ENCODE measurements at regions not wholly inside any gene's neighbourhood (a gene's known extent, or its start where the extent isn't known, plus 50 kb on each side); places are given as distances from the start of the nearest gene placed in this dataset.

DNA sequence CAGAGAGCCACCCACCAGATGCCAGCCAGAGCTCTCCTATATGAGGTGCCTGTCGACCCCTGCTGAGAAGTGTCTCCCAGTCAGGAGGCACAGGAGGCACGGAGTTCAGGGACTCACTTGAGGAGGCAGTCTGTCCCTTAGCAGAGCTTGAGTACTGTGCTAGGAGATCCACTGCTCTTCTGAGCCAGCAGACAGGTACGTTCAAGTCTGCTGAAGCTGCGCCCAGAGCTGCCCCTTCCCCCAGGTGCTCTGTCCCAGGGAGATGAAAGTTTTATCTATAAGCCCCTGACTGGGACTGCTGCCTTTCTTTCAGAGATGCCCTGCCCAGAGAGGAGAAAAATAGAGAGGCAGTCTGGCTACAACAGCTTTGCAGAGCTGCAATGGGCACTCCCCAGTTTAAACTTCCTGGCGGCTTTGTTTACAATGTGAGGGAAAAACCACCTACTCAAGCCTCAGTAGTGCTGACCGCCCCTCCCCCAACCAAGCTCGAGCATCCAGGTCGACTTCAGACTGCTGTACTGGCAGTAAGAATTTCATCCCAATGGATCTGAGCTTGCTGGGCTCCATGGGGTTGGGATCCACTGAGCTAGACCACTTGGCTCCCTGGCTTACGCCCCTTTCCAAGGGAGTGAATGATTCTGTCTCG, 146.7 kb upstream of the USP15 start:
- Histone ChIP-seq H2AK5ac (ENCODE audit: low read length, severe bottlenecking) (no peak overlapping the region), H2BK120ac (ENCODE audit: low read depth, low read length) (no peak overlapping the region), H3K14ac (ENCODE audit: low read length in 2 of 2) (no peak overlapping the region), H2AFZ (ENCODE audit: low read depth, low read length) (no peak overlapping the region), H3K27ac (ENCODE audit: low read length, poor library complexity, severe bottlenecking) (no peak overlapping the region), H2BK12ac (ENCODE audit: low read length in 2 of 2) (no peak overlapping the region), H2BK15ac (ENCODE audit: low read depth, poor library complexity, severe bottlenecking) (no peak overlapping the region), H4K8ac (ENCODE audit: low read length) (no peak overlapping the region), H3K36me3 (ENCODE audit: control insufficient read depth in 1 of 2, insufficient read depth in 2 of 2, low read depth in 1 of 2, low read length in 2 of 2) (no peaks in the 10 kb centered on the region), H3K23ac (ENCODE audit: low read length in 2 of 2) (no peak overlapping the region), H3K18ac (ENCODE audit: low read depth in 1 of 2, low read length in 2 of 2) (no peak overlapping the region), H3K4me3 (ENCODE audit: insufficient read depth in 1 of 2, low read depth in 1 of 2, low read length in 2 of 2) (no peak overlapping the region), H3K9ac (ENCODE audit: low read length) (no peak overlapping the region), H3K4me2 (ENCODE audit: low read length, poor library complexity, severe bottlenecking) (no peak overlapping the region), H2BK5ac (ENCODE audit: low read depth, low read length, poor library complexity, severe bottlenecking) (no peak overlapping the region), H3K79me1 (replicated peaks; ENCODE audit: low read length, poor library complexity, severe bottlenecking) (no peaks in the 10 kb centered on the region), H3K4me1 (ENCODE audit: control insufficient read depth, insufficient read depth, low read depth, low read length) (no peaks in the 10 kb centered on the region), H3K27me3 (ENCODE audit: control insufficient read depth in 1 of 2, insufficient read depth in 1 of 2, low read length in 2 of 2) (peaks cover 0 to 7% of the 10 kb centered on the region in 2 experiments), H3K4ac (ENCODE audit: low read depth in 1 of 2, low read length in 2 of 2) (no peak overlapping the region), H4K91ac (ENCODE audit: low read length) (no peak overlapping the region), H3K9me3 (ENCODE audit: control insufficient read depth, low read length) (no peaks in the 10 kb centered on the region)
- 42% methylated on average over 10 of the region's 10 CpGs for WGBS
- DNase-seq: no peak

DNA sequence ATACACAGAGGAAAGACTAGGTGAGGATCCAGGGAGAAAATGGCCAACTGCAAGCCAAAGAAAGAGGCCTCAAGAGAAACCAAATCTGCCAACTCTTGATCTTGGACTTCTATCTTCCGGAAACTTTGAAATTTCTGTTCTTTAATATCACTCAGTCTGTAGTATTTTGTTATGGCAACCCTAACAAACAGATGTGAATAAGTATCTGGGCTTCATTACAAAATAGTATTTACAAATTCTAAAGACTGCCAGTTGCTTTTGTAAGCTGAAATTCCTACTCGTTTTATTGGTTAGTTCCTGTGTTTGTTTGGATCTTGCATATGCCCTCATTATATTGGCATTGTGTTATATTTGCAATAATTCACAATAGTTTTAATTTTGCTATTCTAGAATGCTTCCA, 143.2 kb upstream of the USP15 start:
- H4K91ac ChIP-seq (ENCODE audit: low read length): no peak overlapping the region
- H3K4ac ChIP-seq (ENCODE audit: low read depth in 1 of 2, low read length in 2 of 2): no peak overlapping the region
- no peak overlapping the region for H3K27ac ChIP-seq (ENCODE audit: low read length, poor library complexity, severe bottlenecking)
- peaks cover 0 to 7% of the 10 kb centered on the region in 2 experiments for H3K27me3 ChIP-seq (ENCODE audit: control insufficient read depth in 1 of 2, insufficient read depth in 1 of 2, low read length in 2 of 2)
- H3K4me2 ChIP-seq (ENCODE audit: low read length, poor library complexity, severe bottlenecking): no peak overlapping the region
- no peaks in the 10 kb centered on the region for H3K9me3 ChIP-seq (ENCODE audit: control insufficient read depth, low read length)
- WGBS: no CpG with 5 or more reads among the region's 2 CpGs
- no peak overlapping the region for H2AFZ ChIP-seq (ENCODE audit: low read depth, low read length)
- no peak overlapping the region for H3K14ac ChIP-seq (ENCODE audit: low read length in 2 of 2)
- H3K18ac ChIP-seq (ENCODE audit: low read depth in 1 of 2, low read length in 2 of 2): no peak overlapping the region
- H2BK5ac ChIP-seq (ENCODE audit: low read depth, low read length, poor library complexity, severe bottlenecking): no peak overlapping the region
- H3K4me1 ChIP-seq (ENCODE audit: control insufficient read depth, insufficient read depth, low read depth, low read length): no peaks in the 10 kb centered on the region
- H4K8ac ChIP-seq (ENCODE audit: low read length): no peak overlapping the region
- H2BK15ac ChIP-seq (ENCODE audit: low read depth, poor library complexity, severe bottlenecking): no peak overlapping the region
- H3K9ac ChIP-seq (ENCODE audit: low read length): no peak overlapping the region
- no peaks in the 10 kb centered on the region for H3K79me1 ChIP-seq (replicated peaks; ENCODE audit: low read length, poor library complexity, severe bottlenecking)
- no peak overlapping the region for H2AK5ac ChIP-seq (ENCODE audit: low read length, severe bottlenecking)
- no peaks in the 10 kb centered on the region for H3K36me3 ChIP-seq (ENCODE audit: control insufficient read depth in 1 of 2, insufficient read depth in 2 of 2, low read depth in 1 of 2, low read length in 2 of 2)
- H2BK120ac ChIP-seq (ENCODE audit: low read depth, low read length): no peak overlapping the region
- DNase-seq: no peak
- no peak overlapping the region for H3K23ac ChIP-seq (ENCODE audit: low read length in 2 of 2)
- no peak overlapping the region for H2BK12ac ChIP-seq (ENCODE audit: low read length in 2 of 2)
- H3K4me3 ChIP-seq (ENCODE audit: insufficient read depth in 1 of 2, low read depth in 1 of 2, low read length in 2 of 2): no peak overlapping the region

DNA sequence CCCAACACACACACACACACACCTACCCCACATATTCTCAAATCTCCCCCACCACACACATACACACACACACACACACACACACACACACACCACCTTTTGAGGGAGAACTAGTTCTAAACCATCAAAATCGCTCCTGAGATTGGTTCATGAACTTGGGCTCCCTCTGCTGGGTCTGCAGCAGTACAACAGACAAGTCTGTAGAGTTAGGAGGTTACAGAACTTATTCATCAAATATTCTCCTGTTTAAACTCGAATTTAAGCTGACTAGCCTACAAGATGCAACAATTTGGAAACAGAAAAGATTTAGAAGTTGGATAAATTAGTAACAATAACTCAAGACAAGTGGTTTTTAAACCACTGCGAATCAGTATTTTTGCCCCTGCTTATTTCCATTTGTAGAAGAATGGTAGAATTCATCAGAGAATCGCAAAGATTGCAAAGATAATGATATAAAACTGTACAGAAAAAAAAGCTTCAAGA, 136.4 kb upstream of the USP15 start:
- WGBS: no CpG with 5 or more reads among the region's 4 CpGs
- Histone ChIP-seq H3K27me3 (ENCODE audit: control insufficient read depth in 1 of 2, insufficient read depth in 1 of 2, low read length in 2 of 2) (no peaks in the 10 kb centered on the region), H3K18ac (ENCODE audit: low read depth in 1 of 2, low read length in 2 of 2) (no peak overlapping the region), H3K36me3 (ENCODE audit: control insufficient read depth in 1 of 2, insufficient read depth in 2 of 2, low read depth in 1 of 2, low read length in 2 of 2) (no peaks in the 10 kb centered on the region), H3K79me1 (replicated peaks; ENCODE audit: low read length, poor library complexity, severe bottlenecking) (no peaks in the 10 kb centered on the region), H2BK15ac (ENCODE audit: low read depth, poor library complexity, severe bottlenecking) (no peak overlapping the region), H2BK5ac (ENCODE audit: low read depth, low read length, poor library complexity, severe bottlenecking) (no peak overlapping the region), H2AFZ (ENCODE audit: low read depth, low read length) (no peak overlapping the region), H4K8ac (ENCODE audit: low read length) (no peak overlapping the region), H3K4me2 (ENCODE audit: low read length, poor library complexity, severe bottlenecking) (no peak overlapping the region), H3K27ac (ENCODE audit: low read length, poor library complexity, severe bottlenecking) (no peak overlapping the region), H3K14ac (ENCODE audit: low read length in 2 of 2) (no peak overlapping the region), H2BK12ac (ENCODE audit: low read length in 2 of 2) (no peak overlapping the region), H2BK120ac (ENCODE audit: low read depth, low read length) (no peak overlapping the region), H3K4ac (ENCODE audit: low read depth in 1 of 2, low read length in 2 of 2) (no peak overlapping the region), H3K23ac (ENCODE audit: low read length in 2 of 2) (no peak overlapping the region), H3K9me3 (ENCODE audit: control insufficient read depth, low read length) (no peaks in the 10 kb centered on the region), H3K9ac (ENCODE audit: low read length) (peak overlapping the region; percentile 14), H3K4me3 (ENCODE audit: insufficient read depth in 1 of 2, low read depth in 1 of 2, low read length in 2 of 2) (no peak overlapping the region), H2AK5ac (ENCODE audit: low read length, severe bottlenecking) (no peak overlapping the region), H4K91ac (ENCODE audit: low read length) (no peak overlapping the region), H3K4me1 (ENCODE audit: control insufficient read depth, insufficient read depth, low read depth, low read length) (no peaks in the 10 kb centered on the region)
- DNase-seq: peak; percentile 48

DNA sequence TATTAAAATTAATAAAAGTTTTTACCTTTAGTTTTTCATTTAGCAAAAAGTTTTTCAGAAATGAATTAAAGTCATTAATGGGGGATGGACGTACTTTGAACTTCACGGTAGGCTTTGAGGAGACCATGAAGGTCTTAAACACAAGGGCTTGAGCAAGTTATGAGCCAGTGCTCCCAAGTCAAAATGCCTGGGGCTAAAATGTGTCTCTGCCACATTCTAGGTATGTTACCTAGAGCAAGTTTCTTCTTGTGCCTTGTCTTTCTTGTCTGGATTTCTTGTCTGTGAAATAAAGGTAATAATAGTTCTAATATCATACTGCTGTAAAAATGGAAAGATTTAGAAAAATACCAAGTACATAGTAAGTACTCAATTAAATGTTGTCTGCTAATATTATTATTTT, 132.7 kb upstream of the USP15 start:
- Histone ChIP-seq H3K27me3 (ENCODE audit: control insufficient read depth in 1 of 2, insufficient read depth in 1 of 2, low read length in 2 of 2) (no peaks in the 10 kb centered on the region), H3K4me2 (ENCODE audit: low read length, poor library complexity, severe bottlenecking) (no peak overlapping the region), H4K8ac (ENCODE audit: low read length) (no peak overlapping the region), H3K79me1 (replicated peaks; ENCODE audit: low read length, poor library complexity, severe bottlenecking) (no peaks in the 10 kb centered on the region), H3K4me3 (ENCODE audit: insufficient read depth in 1 of 2, low read depth in 1 of 2, low read length in 2 of 2) (no peak overlapping the region), H3K23ac (ENCODE audit: low read length in 2 of 2) (no peak overlapping the region), H3K14ac (ENCODE audit: low read length in 2 of 2) (no peak overlapping the region), H3K36me3 (ENCODE audit: control insufficient read depth in 1 of 2, insufficient read depth in 2 of 2, low read depth in 1 of 2, low read length in 2 of 2) (no peaks in the 10 kb centered on the region), H2BK12ac (ENCODE audit: low read length in 2 of 2) (no peak overlapping the region), H3K9me3 (ENCODE audit: control insufficient read depth, low read length) (no peaks in the 10 kb centered on the region), H3K9ac (ENCODE audit: low read length) (no peak overlapping the region), H2AK5ac (ENCODE audit: low read length, severe bottlenecking) (no peak overlapping the region), H4K91ac (ENCODE audit: low read length) (no peak overlapping the region), H2BK120ac (ENCODE audit: low read depth, low read length) (no peak overlapping the region), H3K4ac (ENCODE audit: low read depth in 1 of 2, low read length in 2 of 2) (no peak overlapping the region), H3K4me1 (ENCODE audit: control insufficient read depth, insufficient read depth, low read depth, low read length) (no peaks in the 10 kb centered on the region), H3K27ac (ENCODE audit: low read length, poor library complexity, severe bottlenecking) (no peak overlapping the region), H2AFZ (ENCODE audit: low read depth, low read length) (no peak overlapping the region), H2BK5ac (ENCODE audit: low read depth, low read length, poor library complexity, severe bottlenecking) (no peak overlapping the region), H2BK15ac (ENCODE audit: low read depth, poor library complexity, severe bottlenecking) (no peak overlapping the region), H3K18ac (ENCODE audit: low read depth in 1 of 2, low read length in 2 of 2) (no peak overlapping the region)
- 91% methylated on average over 2 of the region's 2 CpGs for WGBS
- DNase-seq: no peak

All from mesenchymal stem cell (in vitro differentiated cells and primary cell).